ENCODE measurements at regions not wholly inside any gene's neighbourhood (a gene's known extent, or its start where the extent isn't known, plus 50 kb on each side); places are given as distances from the start of the nearest gene placed in this dataset.
"Not testable (repeated sequence)": the region's sequence is repeated elsewhere in the genome, so short reads cannot be mapped to it uniquely, and the experiment has no call there.

DNA sequence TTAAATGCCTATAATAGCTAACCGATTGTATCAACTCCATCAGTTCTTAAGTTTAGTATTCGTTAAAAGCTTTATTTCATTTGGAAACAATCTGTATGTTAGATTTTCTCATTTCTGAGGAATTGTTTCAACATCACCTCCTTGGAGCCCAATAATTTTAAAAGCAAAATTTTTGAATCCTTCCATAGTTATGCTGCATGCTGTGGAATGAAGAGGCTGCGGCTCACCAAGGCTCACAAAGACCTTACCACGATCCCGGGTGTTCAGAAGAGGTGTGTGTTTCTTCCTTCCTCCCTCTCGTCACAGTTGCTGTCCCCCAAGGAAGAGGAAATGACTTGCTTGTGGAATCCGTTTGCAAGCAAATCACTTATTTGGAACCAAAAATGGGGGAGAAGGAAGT lies 143.8 kb downstream of the FGF1 start:
- no peak for DNase-seq (ENCODE audit: low read depth in 2 of 2)

DNA sequence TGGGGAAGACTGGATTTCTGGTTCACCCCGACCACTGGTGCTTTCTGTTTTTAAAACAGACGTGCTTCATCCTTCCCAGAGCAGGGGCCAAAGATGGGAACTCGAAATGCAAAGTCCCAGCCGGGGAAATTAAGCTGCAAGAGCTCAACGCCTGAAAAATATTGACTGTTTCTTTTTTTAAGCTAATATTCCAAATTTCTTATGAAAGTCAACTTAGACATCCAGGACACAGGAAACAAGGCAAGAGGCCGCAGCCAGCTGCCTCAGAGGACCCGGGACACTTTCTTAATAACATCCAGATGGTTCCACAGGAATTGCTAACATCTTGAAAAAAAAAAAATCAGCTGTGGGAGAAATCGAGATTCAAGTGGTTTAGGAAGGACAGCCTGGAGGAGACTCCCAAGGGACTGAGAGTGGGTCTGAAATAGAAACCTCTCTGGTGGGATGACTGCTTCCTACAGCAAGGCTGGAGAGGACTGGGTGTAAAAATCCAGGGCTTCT lies 144.9 kb downstream of the FGF1 start:
- DNase-seq (ENCODE audit: low read depth in 2 of 2): no peak

DNA sequence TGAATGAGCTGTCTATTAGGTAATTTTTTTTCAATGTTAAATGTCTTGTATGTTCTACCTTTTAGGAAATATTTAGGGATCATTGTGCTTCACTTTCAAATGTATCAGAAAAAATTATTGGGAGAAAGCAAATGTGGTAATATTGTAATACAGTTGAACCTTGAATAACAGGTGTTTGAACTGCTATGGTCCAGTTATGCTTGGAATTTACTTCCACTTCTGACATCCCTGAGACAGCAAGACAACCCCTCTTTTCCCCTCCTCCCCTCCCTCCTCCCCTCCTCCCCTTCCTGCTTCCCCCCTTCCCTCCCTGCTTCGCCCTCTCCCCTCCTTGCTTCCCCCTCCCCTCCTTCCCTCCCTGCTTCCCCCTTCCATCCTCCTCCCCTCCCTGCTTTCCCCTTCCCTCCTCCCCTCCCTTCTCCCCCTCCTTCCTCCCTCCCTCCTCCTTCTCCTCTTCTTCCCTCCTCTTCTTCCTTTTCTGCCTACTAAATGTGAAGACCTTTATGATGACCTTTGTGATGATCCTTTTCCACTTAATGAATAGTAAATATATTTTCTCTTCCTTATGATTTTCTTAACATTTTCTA lies 146.6 kb downstream of the FGF1 start:
- DNase-seq (ENCODE audit: low read depth in 2 of 2): no peak

DNA sequence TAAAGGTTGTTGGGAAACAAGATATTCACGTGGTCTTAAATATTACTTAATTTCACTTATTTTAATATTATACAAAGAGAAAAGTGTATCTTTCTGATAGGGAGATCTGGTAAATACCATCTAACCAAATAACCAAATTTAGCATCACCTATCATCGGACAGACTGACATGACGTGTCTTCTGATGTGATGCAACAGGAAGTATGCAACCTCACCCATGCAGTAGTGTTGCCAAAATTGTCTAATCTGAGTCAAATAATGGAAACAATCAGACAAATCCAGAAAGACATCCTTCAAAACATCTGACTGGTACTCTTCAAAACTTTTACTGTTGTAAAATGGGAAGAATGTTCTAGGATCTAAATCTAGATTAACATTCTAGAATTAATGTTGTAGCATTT lies 148.0 kb downstream of the FGF1 start:
- no peak for DNase-seq (ENCODE audit: low read depth in 2 of 2)

DNA sequence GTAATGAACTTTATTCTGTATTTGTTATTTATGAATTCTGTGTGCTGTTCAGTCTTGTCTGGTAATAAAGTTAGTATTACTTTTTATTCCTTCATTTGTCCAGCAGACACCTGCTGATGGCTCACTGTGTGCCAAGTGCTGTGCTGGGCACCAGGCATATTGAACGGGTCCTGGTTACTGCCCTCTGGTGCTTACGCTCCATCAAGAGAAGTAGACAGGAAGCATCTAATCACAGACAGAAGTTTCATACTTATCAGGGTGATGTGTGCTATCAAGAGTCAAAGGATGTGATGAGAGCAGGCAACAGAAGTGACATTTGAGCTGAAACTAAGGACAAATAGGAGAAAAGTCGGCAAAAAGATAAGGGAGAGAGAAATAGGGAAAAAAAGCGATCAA lies 153.1 kb downstream of the FGF1 start:
- no peak for DNase-seq (ENCODE audit: low read depth in 2 of 2)

DNA sequence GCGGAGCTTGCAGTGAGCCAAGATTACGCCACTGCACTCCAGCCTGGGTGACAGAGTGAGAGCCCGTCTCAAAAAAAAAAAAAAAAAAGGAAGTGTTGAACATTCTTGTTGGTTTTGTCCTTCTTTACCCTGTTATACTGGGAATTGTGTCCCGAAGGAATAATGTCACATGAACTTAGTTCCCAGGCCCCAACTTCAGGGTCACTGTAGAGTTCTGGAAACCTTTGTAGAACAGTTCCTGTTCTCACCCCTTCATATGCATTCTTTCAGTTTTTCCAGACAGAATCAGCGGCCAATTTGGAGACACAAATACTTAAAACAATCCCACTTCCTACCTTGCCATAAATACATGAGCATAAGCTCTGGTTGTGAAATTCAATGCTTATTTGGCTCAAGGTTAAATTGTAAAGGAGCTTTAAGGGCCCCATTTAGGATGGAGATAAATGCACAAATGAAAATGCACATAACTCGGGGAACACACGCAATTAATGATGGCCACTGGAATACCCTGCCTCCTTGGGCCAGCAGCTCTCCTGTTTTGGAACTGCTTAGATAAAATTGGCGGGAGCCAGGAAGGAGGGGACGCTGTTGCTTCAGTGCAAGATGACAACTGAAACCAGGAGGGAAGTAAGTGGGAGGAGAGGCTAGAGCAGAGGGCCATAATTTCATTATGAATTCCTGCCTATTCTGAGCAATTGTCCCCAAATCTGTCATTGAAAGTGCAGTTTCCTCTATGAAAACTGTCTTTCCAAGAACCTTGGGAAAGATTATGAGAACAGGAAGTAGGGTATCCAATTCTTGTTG lies 153.7 kb downstream of the FGF1 start:
- DNase-seq (ENCODE audit: low read depth in 2 of 2): no peak

DNA sequence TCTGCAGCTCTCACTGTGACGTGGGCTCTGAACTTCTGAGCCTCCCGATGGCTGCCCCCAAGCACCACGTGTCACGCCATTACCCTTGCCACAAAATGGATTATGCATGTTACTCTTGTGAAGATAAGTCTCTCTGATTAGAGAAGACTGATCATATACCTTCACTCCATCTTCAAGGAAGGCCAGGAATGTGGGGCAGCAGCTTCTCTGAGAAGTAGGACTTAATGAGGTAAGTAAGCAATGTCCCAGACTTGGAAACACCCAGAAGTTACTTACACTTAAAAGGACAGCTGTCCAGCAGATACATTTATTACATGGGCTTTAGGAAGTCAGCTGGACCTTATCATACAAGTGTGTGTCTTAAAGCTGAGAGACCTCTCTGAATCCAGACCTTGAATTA lies 155.0 kb downstream of the FGF1 start:
- no peak for DNase-seq (ENCODE audit: low read depth in 2 of 2)

DNA sequence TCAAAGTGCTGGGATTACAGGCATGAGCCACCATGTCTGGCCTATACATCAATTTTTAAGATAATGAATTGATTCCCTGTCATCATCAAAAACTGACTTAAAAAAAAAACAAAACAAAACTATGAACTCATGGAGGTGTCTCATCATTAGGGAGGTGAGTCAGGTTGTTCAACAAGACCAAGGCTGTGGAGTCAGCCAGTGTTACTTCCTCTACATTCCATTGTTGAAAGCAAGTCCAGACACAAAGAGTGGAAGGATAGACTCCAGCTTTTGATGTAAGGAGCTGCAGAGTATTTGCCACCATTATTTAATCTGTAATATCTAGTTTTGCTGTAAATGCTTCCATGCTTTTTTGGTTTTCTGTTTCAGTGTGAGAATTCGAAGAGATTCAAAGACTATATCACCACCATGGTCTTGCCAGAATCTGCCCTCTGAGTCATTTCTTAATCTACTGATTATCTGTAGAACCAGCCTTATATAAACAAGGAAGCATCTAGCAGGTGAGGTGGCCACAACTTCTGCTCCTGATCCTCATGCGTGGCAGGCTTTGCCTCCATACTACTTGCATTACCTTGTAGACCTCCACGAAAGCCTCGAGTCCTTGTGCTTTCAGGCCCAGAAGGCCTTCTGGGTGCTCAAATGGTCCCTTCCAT lies 156.1 kb downstream of the FGF1 start:
- no peak for DNase-seq (ENCODE audit: low read depth in 2 of 2)

DNA sequence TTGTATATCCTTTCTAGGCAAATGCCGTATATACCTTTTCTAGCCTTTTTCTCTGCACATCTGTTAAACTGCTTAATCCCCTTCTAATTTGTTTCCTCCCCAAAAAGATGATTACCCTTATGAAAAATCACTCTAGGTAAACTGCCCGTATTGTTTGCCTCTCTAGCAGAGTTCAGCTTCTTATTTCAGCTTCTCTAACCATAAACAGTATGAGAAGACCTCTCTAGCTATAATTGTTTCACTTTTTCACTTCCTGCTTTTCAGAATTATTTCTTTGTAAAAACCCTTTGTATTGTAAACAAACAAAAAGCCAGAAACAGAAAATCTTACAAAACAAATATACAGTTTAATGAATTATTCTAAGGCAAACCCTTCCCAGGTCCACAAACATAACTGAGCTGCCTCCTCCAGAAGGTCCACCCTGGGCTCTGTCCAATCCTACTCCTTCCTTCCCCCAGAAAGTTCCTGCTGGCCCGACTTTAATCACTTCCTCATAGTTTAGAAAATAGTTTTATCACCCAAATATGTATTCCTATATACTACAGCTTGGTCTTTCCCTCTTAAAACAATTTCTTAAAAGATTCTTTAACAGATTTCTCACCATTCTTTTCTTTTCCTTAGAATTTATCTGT lies 158.1 kb downstream of the FGF1 start:
- no peak for DNase-seq (ENCODE audit: low read depth in 2 of 2)

DNA sequence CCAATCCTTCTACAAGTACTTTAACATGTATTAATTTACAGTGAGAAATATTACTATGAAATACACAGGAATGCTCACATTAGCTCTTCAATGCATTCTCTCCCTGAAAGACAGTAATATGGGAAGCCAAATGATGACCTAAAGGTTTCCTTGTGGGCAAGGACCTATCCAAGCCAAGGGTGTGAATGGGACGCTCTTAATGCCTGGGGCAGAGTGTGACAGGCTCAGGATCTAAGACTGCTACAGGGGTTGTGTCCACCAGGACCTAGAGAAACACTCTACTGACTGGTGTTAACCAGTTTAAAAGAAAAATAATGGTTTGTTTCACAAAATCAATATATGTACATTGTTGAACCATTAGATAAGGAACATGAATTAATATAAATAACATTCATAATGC lies 158.7 kb downstream of the FGF1 start:
- no peak for DNase-seq (ENCODE audit: low read depth in 2 of 2)

DNA sequence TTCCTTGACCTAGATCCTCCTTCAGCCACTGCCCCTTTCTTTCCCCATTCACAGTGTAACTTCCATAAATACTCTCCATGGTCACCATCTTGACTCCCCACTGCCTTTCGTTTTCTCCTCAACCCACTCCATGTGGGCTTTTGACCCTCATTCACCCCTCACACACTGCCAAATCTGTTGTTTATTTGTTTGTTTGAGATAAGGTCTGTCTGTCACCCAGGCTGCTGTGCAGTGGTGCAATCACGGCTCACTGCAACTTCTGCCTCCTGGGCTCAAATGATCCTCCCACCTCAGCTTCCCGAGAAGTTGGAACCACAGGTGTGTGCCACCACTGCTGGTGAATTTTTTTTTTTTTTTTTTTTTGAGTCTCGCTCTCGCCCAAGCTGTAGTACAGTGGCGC lies 162.9 kb downstream of the FGF1 start:
- DNase-seq (ENCODE audit: low read depth in 2 of 2): no peak

DNA sequence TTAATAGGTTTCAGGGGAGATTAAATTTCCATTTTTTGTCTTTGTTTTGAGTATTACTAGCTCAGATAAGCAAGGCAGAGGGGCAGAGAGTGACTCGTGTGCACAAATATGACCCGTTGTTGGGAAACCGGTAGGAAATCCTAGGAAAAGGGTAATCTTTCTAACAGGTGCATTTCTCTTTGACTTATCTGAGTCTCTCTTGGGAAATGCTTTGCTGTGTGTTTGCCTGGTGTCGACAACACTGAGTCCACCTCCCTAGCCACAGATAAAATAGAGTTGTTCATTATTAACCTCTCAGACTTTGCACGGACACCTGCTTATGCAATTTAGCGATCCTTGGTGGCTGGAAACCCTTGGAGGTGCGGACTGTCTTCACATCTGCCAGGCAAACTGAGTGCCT lies 164.2 kb downstream of the FGF1 start:
- no peak for DNase-seq (ENCODE audit: low read depth in 2 of 2)

DNA sequence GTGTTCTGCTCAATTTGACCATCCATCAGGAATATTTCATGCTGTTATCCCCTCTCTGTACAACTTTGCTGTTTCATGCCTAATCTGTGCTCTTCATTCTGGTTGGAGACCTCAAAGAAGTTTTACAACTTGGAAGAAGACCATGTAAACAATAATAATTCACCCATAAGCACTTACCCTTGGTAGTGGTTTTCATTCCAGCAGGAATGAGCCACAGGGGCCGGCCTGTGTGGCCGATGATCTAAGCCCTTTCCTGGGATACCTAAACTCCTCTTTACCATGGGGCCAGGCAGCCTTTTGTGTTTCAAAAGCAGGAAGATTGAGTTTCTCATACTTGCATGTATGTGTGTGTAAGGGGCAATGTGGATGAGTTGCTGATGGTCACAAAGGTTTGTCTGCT lies 165.0 kb downstream of the FGF1 start:
- DNase-seq (ENCODE audit: low read depth in 2 of 2): no peak

DNA sequence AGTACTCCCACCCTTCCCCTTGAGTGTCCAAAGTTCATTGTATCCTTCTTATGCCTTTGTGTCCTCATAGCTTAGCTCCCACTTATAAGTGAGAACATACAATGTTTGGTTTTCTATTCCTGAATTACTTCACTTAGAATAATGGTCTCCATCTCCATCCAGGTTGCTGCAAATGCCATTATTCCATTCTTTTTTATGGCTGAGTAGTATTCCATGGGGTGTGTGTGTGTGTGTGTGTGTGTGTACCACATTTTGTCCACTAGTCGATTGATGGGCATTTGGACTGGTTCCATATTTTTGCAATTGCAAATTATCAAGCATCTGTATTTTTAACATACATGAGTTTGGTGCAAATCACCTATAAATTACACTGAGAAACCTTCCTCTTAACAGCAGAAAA lies 166.0 kb downstream of the FGF1 start:
- DNase-seq (ENCODE audit: low read depth in 2 of 2): not testable (repeated sequence)

DNA sequence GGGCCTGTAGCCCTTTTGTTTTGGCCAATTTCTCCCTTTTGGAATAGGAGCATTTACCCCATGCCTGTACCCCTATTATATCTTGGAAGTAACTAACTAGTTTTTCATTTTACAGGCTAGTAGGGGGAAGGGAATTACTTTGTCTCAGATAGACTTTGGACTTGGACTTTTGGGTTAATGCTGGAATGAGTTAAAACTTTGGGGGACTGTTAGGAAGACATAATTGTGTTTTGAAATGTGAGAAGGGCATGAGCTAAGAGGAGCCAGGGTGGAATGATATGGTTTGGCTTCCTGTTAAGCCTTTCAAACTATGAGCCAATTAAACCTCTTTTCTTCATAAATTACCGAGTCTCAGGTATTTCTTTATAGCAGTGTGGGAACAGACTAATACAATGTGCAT lies 168.1 kb downstream of the FGF1 start:
- DNase-seq (ENCODE audit: low read depth in 2 of 2): no peak

DNA sequence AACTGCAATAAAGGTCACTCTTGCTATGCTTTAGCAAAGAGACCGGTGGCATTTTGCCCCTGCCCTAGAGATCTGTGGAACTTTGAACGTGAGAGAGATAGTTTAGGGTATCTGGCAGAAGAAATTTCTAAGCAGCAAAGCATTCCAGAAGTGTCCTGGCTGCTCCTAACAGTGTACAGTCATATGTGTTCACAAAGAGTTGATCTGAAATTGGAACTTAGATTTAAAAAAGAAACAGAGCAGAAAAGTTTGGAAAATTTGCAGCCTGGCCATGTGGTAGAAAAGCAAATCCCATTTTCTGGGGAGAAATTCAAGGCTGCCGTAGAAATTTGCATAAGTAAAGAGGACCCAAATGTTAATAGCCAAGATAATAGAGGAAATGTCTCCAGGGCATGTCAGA lies 169.2 kb downstream of the FGF1 start:
- DNase-seq (ENCODE audit: low read depth in 2 of 2): no peak

DNA sequence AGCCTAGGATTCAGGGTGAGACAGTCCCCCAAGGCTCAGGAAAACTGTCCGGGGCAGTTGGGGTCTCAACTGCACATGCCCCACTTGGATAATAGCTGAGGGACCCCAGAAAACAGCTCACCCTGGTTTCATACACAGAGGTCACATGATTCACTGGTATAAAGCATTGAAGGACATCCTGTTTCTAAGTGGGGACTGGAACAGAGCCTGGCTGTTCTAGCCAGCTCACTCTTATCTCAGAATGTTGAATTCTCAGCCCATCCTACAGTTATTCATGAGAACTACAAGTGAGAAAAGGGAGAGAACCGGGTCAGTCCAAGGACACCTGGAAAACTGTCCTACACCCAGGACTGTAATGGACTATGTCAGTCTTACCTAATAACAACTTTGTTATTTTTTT lies 170.9 kb downstream of the FGF1 start:
- no peak for DNase-seq (ENCODE audit: low read depth in 2 of 2)

DNA sequence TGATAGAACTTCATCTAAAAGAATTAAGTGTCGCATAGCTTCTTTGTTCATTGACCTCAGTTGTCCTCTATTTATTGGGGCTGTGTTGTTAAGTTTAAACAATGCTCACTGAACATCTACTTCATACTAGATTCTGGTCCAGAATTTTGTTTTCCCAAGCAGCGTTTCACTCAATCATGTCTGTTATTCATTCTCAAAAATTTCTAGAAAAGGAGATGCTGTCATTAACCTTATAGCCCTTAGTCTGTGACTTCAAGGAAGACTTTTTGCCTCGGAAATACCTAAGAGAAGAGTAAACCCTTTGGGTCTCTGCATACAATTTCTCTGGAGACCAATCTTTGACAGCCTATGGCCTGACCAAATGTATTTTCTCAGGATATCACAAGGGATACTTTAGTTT lies 171.7 kb downstream of the FGF1 start:
- DNase-seq (ENCODE audit: low read depth in 2 of 2): no peak

DNA sequence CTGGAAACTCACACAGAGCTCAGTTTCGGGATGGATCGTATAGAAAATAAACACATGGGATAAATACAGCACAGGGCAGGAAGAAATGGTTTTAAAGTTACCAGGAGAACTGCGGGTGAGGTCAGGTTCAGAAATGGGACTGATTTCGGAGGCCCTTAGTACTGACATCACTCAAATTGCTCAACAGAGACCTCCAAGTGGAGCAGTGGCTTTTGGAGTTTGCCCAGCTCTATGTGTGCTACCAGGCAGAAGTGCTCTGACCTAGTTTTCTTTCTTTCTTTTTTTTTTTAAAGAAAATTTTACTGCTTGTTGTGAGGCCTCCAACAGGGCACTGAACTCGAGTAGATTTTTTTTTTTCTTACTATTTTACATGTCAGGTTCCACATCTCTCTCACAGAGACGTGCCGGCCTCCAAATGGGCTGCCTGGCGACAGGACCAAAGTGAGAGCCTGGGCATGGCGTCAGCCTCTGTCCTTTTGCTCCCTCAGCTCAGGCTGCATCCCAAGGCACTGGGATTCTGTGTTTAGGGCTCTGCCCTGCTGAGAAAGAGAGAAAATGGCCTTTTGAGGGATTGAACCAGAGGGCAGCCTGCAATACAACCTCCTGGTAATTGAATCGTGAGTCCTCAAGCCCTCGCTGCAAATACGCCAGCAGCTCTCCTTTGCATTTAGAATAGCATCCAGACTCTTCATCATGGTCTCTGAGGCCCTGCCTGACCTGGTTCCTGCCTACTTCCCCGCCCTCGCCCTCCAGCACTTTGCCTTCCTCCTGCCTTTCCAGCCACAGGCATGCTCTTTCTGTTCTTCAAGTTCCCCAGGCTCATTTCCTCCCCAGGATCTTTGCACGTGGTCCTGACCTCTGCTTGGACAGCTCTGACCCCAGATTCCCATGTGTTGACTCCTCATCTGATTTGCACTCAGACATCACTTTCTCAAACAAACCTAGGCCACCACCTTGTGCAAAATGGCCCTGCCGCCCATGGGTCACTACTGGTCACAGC lies 173.5 kb downstream of the FGF1 start:
- DNase-seq (ENCODE audit: low read depth in 2 of 2): no peak

DNA sequence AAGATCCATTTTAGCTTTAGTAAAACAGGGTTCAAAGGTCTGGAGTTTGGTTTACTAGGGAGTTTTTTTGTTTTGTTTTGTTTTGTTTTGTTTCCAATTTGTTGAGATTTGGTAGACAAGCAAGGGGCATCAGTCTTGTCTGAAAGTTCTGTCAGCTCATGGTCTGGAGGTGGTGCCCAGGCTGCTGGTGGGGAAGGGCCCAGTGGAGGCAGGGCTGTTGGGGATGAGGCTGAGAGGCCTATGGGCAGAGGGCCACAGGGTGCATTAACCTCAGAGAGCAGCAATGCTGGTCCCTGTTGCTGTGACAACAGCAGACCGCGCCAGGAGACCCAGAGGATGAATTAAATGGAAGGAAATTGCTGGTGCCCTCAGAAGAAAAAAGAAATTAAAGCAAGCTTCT lies 174.5 kb downstream of the FGF1 start:
- DNase-seq (ENCODE audit: low read depth in 2 of 2): no peak

DNA sequence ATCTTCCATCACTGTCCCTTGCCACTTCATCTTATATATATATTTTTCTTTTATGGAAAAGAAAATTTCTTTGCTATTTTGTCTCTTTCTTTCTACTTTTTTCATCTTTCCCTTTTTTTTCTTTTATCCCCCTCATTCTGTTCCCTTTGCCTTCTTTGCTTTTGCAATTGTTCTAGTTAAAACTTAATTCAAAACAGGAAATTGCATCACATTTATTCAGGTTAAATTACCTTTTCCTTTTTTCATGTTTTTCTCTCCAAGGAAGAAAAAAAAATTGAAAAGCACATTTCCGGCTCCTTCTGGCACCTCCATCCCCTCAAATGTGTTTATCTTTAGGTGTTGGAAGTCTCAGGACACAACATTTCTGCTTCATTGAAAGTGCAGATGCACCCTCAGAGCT lies 176.9 kb downstream of the FGF1 start:
- no peak for DNase-seq (ENCODE audit: low read depth in 2 of 2)
